Trophoblast cell (in vitro differentiated cells and primary cell): ENCODE measurements at regions not wholly inside any gene's neighbourhood (a gene's known extent, or its start where the extent isn't known, plus 50 kb on each side); places are given as distances from the start of the nearest gene placed in this dataset.

ENCODE experiments used
- DNase-seq, 2 donors: peaks; one replicate each; pipeline ENCODE4 v3.0.0-alpha.2; 2016
- H2AFZ ChIP-seq: 2 replicates; pipeline ENCODE4 v1.6.1; 2013; ENCODE audit warnings: low read length, moderate library complexity, mild to moderate bottlenecking; ENCODE audit not compliant: insufficient read depth, poor library complexity
- H2AK5ac ChIP-seq: 2 replicates; pipeline ENCODE4 v1.6.1; 2013; ENCODE audit warnings: mild to moderate bottlenecking, low read length
- H2BK120ac ChIP-seq: 2 replicates; pipeline ENCODE4 v1.6.1; 2013; ENCODE audit warnings: low read length, mild to moderate bottlenecking, moderate library complexity; ENCODE audit not compliant: insufficient read depth, poor library complexity
- H2BK12ac ChIP-seq: 2 replicates; pipeline ENCODE4 v1.6.1; 2013; ENCODE audit warnings: mild to moderate bottlenecking, low read length, moderate library complexity
- H2BK5ac ChIP-seq: 2 replicates; pipeline ENCODE4 v1.6.1; 2013; ENCODE audit warnings: low read length, low read depth, moderate library complexity, mild to moderate bottlenecking; ENCODE audit not compliant: poor library complexity
- H3K14ac ChIP-seq: 2 replicates; pipeline ENCODE4 v1.6.1; 2013; ENCODE audit warnings: mild to moderate bottlenecking, low read length
- H3K18ac ChIP-seq: 2 replicates; pipeline ENCODE4 v1.6.1; 2013; ENCODE audit warnings: mild to moderate bottlenecking, low read length
- H3K23ac ChIP-seq: 2 replicates; pipeline ENCODE4 v1.6.1; 2013; ENCODE audit warnings: low read length
- H3K27ac ChIP-seq: 2 replicates; pipeline ENCODE4 v1.5.1; 2013; ENCODE audit warnings: low read depth, mild to moderate bottlenecking, inconsistent platforms, low read length, moderate library complexity
- H3K27me3 ChIP-seq: 2 replicates; pipeline ENCODE4 v1.6.1; 2013; ENCODE audit warnings: inconsistent platforms, mild to moderate bottlenecking, low read length, moderate library complexity; ENCODE audit not compliant: insufficient read depth
- H3K36me3 ChIP-seq, 2 experiments: 1 replicate in 1 of 2; 2 replicates in 1 of 2; pipeline ENCODE4 v1.6.1; 2013; ENCODE audit warnings: low read length in 2 of 2, mild to moderate bottlenecking in 2 of 2, moderate library complexity in 1 of 2; ENCODE audit not compliant: insufficient read depth in 2 of 2, control insufficient read depth in 1 of 2
- H3K4ac ChIP-seq: 2 replicates; pipeline ENCODE4 v1.6.1; 2013; ENCODE audit warnings: low read depth, mild to moderate bottlenecking, low read length, moderate library complexity
- H3K4me1 ChIP-seq, 2 experiments: 1 replicate in 1 of 2; 2 replicates in 1 of 2; pipeline ENCODE4 v1.6.1; 2013; ENCODE audit warnings: low read length in 2 of 2, mild to moderate bottlenecking in 2 of 2, moderate library complexity in 1 of 2; ENCODE audit not compliant: insufficient read depth in 2 of 2, control insufficient read depth in 1 of 2
- H3K4me2 ChIP-seq: 2 replicates; pipeline ENCODE4 v1.6.1; 2013; ENCODE audit warnings: inconsistent platforms, mild to moderate bottlenecking, low read length, moderate library complexity
- H3K4me3 ChIP-seq: 2 replicates; pipeline ENCODE4 v1.5.1; 2013; ENCODE audit warnings: mild to moderate bottlenecking, low read depth, low read length, inconsistent platforms
- H3K79me1 ChIP-seq: one replicate; pipeline ENCODE4 v1.6.1; 2013; ENCODE audit warnings: low read length
- H3K79me2 ChIP-seq: 2 replicates; pipeline ENCODE4 v1.6.1; 2013; ENCODE audit warnings: low read length, mild to moderate bottlenecking; ENCODE audit not compliant: control insufficient read depth, insufficient read depth, poor library complexity
- H3K9ac ChIP-seq: 2 replicates; pipeline ENCODE4 v1.6.1; 2013; ENCODE audit warnings: mild to moderate bottlenecking, low read length
- H3K9me3 ChIP-seq: 2 replicates; pipeline ENCODE4 v1.6.1; 2013; ENCODE audit warnings: low read depth, mild to moderate bottlenecking, control low read depth, inconsistent platforms, low read length; ENCODE audit not compliant: insufficient read depth
- H4K12ac ChIP-seq: 2 replicates; pipeline ENCODE4 v1.6.1; 2013; ENCODE audit warnings: low read depth, mild to moderate bottlenecking, low read length, moderate library complexity
- H4K8ac ChIP-seq: 2 replicates; pipeline ENCODE4 v1.6.1; 2013; ENCODE audit warnings: low read depth, mild to moderate bottlenecking, low read length, moderate library complexity
- H4K91ac ChIP-seq: one replicate; pipeline ENCODE4 v1.6.1; 2013; ENCODE audit warnings: low read depth, mild to moderate bottlenecking, low read length, moderate library complexity
- WGBS: extraction: QIAGEN DNeasy Blood & Tissue Kit; methylation state at CpG from one replicate; pipeline ENCODE4 v1.1.7; 2013; ENCODE audit warnings: missing lambda C conversion rate; ENCODE audit not compliant: insufficient read length, insufficient coverage; ENCODE audit errors: extremely low coverage; 5-methylcytosine and 5-hydroxymethylcytosine counted together

DNA sequence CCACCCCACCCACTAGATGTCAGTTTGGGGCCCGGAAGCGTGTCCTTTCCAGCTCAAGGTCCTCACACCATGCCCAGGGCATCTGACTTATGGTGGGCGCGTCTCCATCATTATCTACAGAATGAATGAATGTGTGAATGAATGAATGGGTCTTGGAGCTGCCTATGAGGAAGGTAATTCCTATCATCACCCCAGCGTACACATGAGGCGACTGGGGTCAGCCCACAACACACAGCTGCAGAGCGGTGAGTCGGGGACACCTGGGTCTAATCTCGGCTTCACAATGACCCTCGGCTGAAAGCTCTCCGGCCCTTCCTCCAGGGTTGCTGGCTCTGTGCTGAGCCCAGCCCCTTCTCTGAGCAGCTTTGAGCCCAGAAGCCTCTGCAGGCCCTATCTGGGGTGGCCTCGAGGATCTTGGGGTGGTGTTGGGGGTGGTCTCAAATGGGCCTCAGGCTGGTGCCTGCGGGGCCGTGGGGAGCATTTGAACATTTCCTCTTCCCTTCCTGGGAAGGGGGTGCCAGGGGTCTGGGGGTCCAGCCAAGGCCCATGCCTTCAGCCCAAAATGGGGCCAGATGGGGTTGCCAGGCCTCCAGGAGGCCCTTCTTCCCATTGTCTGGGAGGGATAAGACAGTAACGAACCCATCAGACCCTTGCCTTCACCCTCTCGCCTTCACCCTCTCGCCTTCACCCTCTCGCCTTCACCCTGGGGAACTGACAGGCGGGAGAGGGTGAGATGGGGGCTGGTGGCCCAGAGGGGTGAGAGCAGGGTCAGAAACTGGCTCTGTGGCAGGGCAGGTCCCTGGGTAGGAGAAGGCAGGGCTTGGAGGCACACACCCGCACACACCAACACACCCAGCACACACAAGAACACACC, 82.4 kb downstream of the MYEOV start:
- Histone ChIP-seq H3K18ac (no peak overlapping the region), H3K4me2 (no peak overlapping the region), H3K4me1 (peaks cover 0 to 5% of the 10 kb centered on the region in 2 experiments), H2BK5ac (no peak overlapping the region), H3K79me2 (no peaks in the 10 kb centered on the region), H3K27ac (no peak overlapping the region), H2AK5ac (no peak overlapping the region), H2AFZ (no peak overlapping the region), H3K27me3 (no peaks in the 10 kb centered on the region), H3K4ac (no peak overlapping the region), H2BK120ac (no peak overlapping the region), H3K23ac (no peak overlapping the region), H4K8ac (no peak overlapping the region), H4K12ac (no peak overlapping the region), H3K9ac (no peak overlapping the region), H3K14ac (no peak overlapping the region), H2BK12ac (no peak overlapping the region), H3K4me3 (no peak overlapping the region), H3K79me1 (no peaks in the 10 kb centered on the region), H3K9me3 (peaks cover 5% of the 10 kb centered on the region), H4K91ac (no peak overlapping the region), H3K36me3 (no peaks in the 10 kb centered on the region)
- WGBS: no CpG with 5 or more reads among the region's 20 CpGs
- no peak for DNase-seq

- no peak overlapping the region for H2BK5ac ChIP-seq
- H2AFZ ChIP-seq: no peak overlapping the region
- no peak overlapping the region for H3K4ac ChIP-seq
- H3K79me1 ChIP-seq: no peaks in the 10 kb centered on the region
- H3K27me3 ChIP-seq: no peaks in the 10 kb centered on the region
- no peak overlapping the region for H3K9ac ChIP-seq
- no peak overlapping the region for H2BK12ac ChIP-seq
- no peak overlapping the region for H4K91ac ChIP-seq
- H2AK5ac ChIP-seq: no peak overlapping the region
- H3K14ac ChIP-seq: no peak overlapping the region
- no peak overlapping the region for H4K12ac ChIP-seq
- no peak overlapping the region for H3K27ac ChIP-seq
- peaks cover 2% of the 10 kb centered on the region for H3K9me3 ChIP-seq
- no peak overlapping the region for H4K8ac ChIP-seq
- no peak overlapping the region for H2BK120ac ChIP-seq
- H3K23ac ChIP-seq: no peak overlapping the region
- no CpG with 5 or more reads among the region's 54 CpGs for WGBS
- no peaks in the 10 kb centered on the region for H3K79me2 ChIP-seq
- peaks cover 0 to 5% of the 10 kb centered on the region in 2 experiments for H3K4me1 ChIP-seq
- no peaks in the 10 kb centered on the region for H3K36me3 ChIP-seq
- DNase-seq: no peak
- no peak overlapping the region for H3K4me3 ChIP-seq
- no peak overlapping the region for H3K18ac ChIP-seq
- H3K4me2 ChIP-seq: no peak overlapping the region
Measured at GRCh38 chr11:69377029-69377952, 83.3 kb downstream of the MYEOV start.

GRCh38 chr11:69377953-69378302, 84.0 kb downstream of the MYEOV start:
- Histone ChIP-seq H3K23ac (no peak overlapping the region), H4K12ac (no peak overlapping the region), H3K9ac (no peak overlapping the region), H3K36me3 (no peaks in the 10 kb centered on the region), H3K27ac (no peak overlapping the region), H3K4me3 (no peak overlapping the region), H3K14ac (no peak overlapping the region), H2BK120ac (no peak overlapping the region), H3K9me3 (peaks cover 2% of the 10 kb centered on the region), H3K79me1 (no peaks in the 10 kb centered on the region), H3K4me2 (no peak overlapping the region), H3K27me3 (no peaks in the 10 kb centered on the region), H4K8ac (no peak overlapping the region), H3K4me1 (peaks cover 0 to 5% of the 10 kb centered on the region in 2 experiments), H2BK5ac (no peak overlapping the region), H4K91ac (no peak overlapping the region), H3K4ac (no peak overlapping the region), H2AK5ac (no peak overlapping the region), H3K18ac (no peak overlapping the region), H2AFZ (no peak overlapping the region), H3K79me2 (no peaks in the 10 kb centered on the region), H2BK12ac (no peak overlapping the region)
- WGBS: no CpG with 5 or more reads among the region's 13 CpGs
- DNase-seq: no peak

GRCh38 chr11:69378303-69379141, 84.6 kb downstream of the MYEOV start:
- Histone ChIP-seq H3K18ac (no peak overlapping the region), H3K4me2 (no peak overlapping the region), H3K9me3 (peaks cover 4% of the 10 kb centered on the region), H4K8ac (no peak overlapping the region), H3K27ac (no peak overlapping the region), H3K23ac (no peak overlapping the region), H3K27me3 (no peaks in the 10 kb centered on the region), H3K4me1 (peaks cover 0 to 5% of the 10 kb centered on the region in 2 experiments), H3K14ac (no peak overlapping the region), H3K79me2 (no peaks in the 10 kb centered on the region), H3K9ac (no peak overlapping the region), H3K4me3 (no peak overlapping the region), H3K79me1 (no peaks in the 10 kb centered on the region), H3K4ac (no peak overlapping the region), H3K36me3 (no peaks in the 10 kb centered on the region), H4K12ac (no peak overlapping the region), H2BK12ac (no peak overlapping the region), H4K91ac (no peak overlapping the region), H2BK5ac (no peak overlapping the region), H2AFZ (no peak overlapping the region), H2AK5ac (no peak overlapping the region), H2BK120ac (no peak overlapping the region)
- no CpG with 5 or more reads among the region's 29 CpGs for WGBS
- DNase-seq: no peak
